ENCODE measurements at regions not wholly inside any gene's neighbourhood (a gene's known extent, or its start where the extent isn't known, plus 50 kb on each side); places are given as distances from the start of the nearest gene placed in this dataset.
A peak's percentile ranks its signal among the peaks of the same experiment; 100 is the strongest.

DNA sequence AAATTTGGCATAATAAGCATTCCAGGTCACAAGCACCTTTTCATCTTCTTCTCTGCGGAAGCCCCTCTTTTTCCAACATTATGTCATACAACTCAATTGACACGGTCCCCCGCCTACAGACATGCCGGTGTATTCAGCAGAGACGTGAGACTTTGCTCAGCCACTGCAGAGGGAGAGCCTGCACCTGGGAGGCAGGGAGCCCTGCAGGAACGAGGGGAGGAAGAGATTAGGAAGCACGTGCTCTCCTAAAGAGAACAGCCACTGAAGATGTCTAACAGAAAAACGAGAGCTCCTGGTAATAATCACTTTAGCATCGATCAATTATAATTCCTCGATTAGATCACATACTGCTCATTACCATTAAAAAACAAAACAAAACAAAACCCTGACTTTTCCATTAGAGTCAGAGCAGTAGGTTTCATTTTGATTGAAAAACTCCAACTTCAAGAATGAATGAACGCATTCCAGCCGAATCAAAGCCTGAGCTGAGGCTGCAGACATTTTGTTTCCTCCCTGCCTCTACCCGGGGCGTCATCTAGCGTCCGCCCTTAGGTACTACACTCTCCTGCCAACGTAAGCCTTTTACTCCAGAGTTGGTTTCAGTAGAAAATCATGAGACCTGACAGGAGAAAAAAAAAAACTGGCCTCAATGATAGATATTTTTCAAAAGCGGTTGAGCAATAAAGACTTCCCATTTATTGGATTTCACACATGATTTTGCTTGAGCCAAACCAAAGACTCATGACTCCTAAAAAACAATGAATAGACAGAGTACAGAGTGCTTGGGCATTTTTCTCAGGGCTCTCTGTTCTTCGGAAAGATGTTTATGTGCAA lies 194.5 kb downstream of the KATNAL1 start:
- 0 out of 3 replicates have a peak, but pooled peaks have one; percentile 28 for ATAC-seq (ENCODE audit: low read depth)
- TF ChIP-seq, protein P1, sequence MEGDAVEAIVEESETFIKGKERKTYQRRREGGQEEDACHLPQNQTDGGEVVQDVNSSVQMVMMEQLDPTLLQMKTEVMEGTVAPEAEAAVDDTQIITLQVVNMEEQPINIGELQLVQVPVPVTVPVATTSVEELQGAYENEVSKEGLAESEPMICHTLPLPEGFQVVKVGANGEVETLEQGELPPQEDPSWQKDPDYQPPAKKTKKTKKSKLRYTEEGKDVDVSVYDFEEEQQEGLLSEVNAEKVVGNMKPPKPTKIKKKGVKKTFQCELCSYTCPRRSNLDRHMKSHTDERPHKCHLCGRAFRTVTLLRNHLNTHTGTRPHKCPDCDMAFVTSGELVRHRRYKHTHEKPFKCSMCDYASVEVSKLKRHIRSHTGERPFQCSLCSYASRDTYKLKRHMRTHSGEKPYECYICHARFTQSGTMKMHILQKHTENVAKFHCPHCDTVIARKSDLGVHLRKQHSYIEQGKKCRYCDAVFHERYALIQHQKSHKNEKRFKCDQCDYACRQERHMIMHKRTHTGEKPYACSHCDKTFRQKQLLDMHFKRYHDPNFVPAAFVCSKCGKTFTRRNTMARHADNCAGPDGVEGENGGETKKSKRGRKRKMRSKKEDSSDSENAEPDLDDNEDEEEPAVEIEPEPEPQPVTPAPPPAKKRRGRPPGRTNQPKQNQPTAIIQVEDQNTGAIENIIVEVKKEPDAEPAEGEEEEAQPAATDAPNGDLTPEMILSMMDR (IDR thresholded peaks at IDR 0.05; ENCODE audit: poor library complexity, severe bottlenecking) = peak; percentile 96
- Histone ChIP-seq H3K36me3 (ENCODE audit: low read depth) (no peaks in the 10 kb centered on the region), H3K4me3 (ENCODE audit: severe bottlenecking) (no peak overlapping the region), H3K27ac (ENCODE audit: poor library complexity, severe bottlenecking) (no peak overlapping the region), H3K27me3 (ENCODE audit: insufficient read depth, poor library complexity, severe bottlenecking) (no peaks in the 10 kb centered on the region), H3K4me1 (ENCODE audit: insufficient read depth, poor library complexity, severe bottlenecking) (peaks cover 16% of the 10 kb centered on the region), H3K9me3 (ENCODE audit: severe bottlenecking) (no peaks in the 10 kb centered on the region)
- no peak for DNase-seq (ENCODE audit: low spot score)

DNA sequence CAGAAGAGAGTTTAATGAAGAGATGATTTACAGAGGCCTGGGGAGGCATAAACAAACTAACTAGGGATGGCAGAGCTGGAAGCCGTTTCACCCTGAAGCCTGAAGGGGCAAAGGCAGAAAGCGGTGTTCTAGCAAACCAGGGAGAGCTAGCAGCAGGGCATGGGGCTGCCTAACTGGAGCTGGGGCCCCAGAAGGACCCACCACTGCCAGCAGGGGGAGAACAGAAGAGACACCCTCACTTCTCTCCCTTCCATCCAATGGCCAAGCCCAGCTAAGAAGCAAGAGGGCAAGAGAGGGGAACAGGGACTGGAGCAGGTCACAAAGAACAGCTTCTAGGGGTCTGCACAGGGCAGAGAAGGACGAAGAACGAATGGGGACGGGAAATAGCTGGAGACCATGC lies 195.5 kb downstream of the KATNAL1 start:
- DNase-seq (ENCODE audit: low spot score) (no peak), ATAC-seq (ENCODE audit: low read depth) (no peak)
- no peaks in the 10 kb centered on the region for H3K36me3 ChIP-seq (ENCODE audit: low read depth)
- TF ChIP-seq, protein P1 (IDR thresholded peaks at IDR 0.05; ENCODE audit: poor library complexity, severe bottlenecking) = no peak
- H3K4me1 ChIP-seq (ENCODE audit: insufficient read depth, poor library complexity, severe bottlenecking) = peaks cover 16% of the 10 kb centered on the region
- H3K9me3 ChIP-seq (ENCODE audit: severe bottlenecking) = no peaks in the 10 kb centered on the region
- no peak overlapping the region for H3K27ac ChIP-seq (ENCODE audit: poor library complexity, severe bottlenecking)
- no peaks in the 10 kb centered on the region for H3K27me3 ChIP-seq (ENCODE audit: insufficient read depth, poor library complexity, severe bottlenecking)
- no peak overlapping the region for H3K4me3 ChIP-seq (ENCODE audit: severe bottlenecking)

GRCh38 chr13:30110301-30111070 lies 196.9 kb downstream of the KATNAL1 start:
- H3K4me1 ChIP-seq (ENCODE audit: insufficient read depth, poor library complexity, severe bottlenecking) = peaks cover 16% of the 10 kb centered on the region
- H3K36me3 ChIP-seq (ENCODE audit: low read depth) = no peaks in the 10 kb centered on the region
- ATAC-seq (ENCODE audit: low read depth) (no peak), DNase-seq (ENCODE audit: low spot score) (no peak)
- H3K9me3 ChIP-seq (ENCODE audit: severe bottlenecking) = no peaks in the 10 kb centered on the region
- no peak overlapping the region for H3K4me3 ChIP-seq (ENCODE audit: severe bottlenecking)
- TF ChIP-seq, protein P1 (IDR thresholded peaks at IDR 0.05; ENCODE audit: poor library complexity, severe bottlenecking) = no peak
- H3K27me3 ChIP-seq (ENCODE audit: insufficient read depth, poor library complexity, severe bottlenecking) = no peaks in the 10 kb centered on the region
- no peak overlapping the region for H3K27ac ChIP-seq (ENCODE audit: poor library complexity, severe bottlenecking)

DNA sequence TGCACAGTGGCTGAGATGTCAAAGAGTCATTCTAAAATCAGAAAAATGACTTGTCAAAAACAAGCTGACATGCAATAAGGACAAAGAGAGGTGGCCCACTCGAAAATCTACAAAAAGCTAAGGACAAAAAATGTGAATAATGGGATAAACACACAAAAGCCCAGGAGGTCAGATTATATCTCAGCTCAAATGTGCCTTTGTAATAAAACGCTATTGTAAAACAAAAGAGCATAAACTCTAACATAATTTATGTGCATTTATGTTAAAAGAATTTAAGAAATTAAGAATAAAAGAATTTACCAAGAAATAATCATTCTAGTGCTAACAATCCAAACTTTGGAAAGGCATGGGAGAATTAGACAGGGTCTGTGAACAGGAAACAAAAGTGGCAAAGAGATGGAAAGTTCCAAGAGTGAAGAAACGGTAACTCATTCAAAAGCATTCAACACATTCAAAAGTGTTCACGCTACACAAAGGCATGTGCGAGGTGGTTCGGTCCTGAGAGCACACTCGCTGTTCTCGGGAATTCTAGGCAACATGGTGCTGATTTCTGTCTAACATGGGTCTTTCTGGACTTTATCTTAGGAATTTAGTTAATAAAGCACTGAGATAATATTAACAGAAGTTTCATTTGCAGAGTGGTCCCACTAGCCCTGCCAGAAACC lies 197.7 kb downstream of the KATNAL1 start:
- ATAC-seq (ENCODE audit: low read depth) (no peak), DNase-seq (ENCODE audit: low spot score) (no peak)
- Histone ChIP-seq H3K4me1 (ENCODE audit: insufficient read depth, poor library complexity, severe bottlenecking) (peaks cover 13% of the 10 kb centered on the region), H3K27me3 (ENCODE audit: insufficient read depth, poor library complexity, severe bottlenecking) (no peaks in the 10 kb centered on the region), H3K4me3 (ENCODE audit: severe bottlenecking) (no peak overlapping the region), H3K9me3 (ENCODE audit: severe bottlenecking) (no peaks in the 10 kb centered on the region), H3K27ac (ENCODE audit: poor library complexity, severe bottlenecking) (peak overlapping the region; percentile 29), H3K36me3 (ENCODE audit: low read depth) (no peaks in the 10 kb centered on the region)
- TF ChIP-seq, protein P1 (IDR thresholded peaks at IDR 0.05; ENCODE audit: poor library complexity, severe bottlenecking) = no peak

Measured in RWPE2 (cell line).